Mucosa of descending colon (tissue), 3 donors: ENCODE measurements at regions not wholly inside any gene's neighbourhood (a gene's known extent, or its start where the extent isn't known, plus 50 kb on each side); places are given as distances from the start of the nearest gene placed in this dataset.

ENCODE experiments used
- ATAC-seq: fragments of 200-7000 bp; cut with Tn5 transposase; one replicate; pipeline ENCODE4 v1.9.1; 2020; ENCODE audit warnings: mild to moderate bottlenecking, moderate library complexity
- DNase-seq, 3 donors: peaks; one replicate each; pipeline ENCODE4 v3.0.0-alpha.2; 2020
- H3K36me3 ChIP-seq: fragments of 200-600 bp; one replicate; pipeline ENCODE4 v1.8.0; 2021; ENCODE audit warnings: low read depth, mild to moderate bottlenecking
- H3K4me1 ChIP-seq: fragments of 200-600 bp; one replicate; pipeline ENCODE4 v1.8.0; 2021; ENCODE audit warnings: low read depth, mild to moderate bottlenecking
- H3K4me3 ChIP-seq: fragments of 200-600 bp; one replicate; pipeline ENCODE4 v1.8.0; 2021; ENCODE audit warnings: mild to moderate bottlenecking
- H3K9me3 ChIP-seq: fragments of 200-600 bp; one replicate; pipeline ENCODE4 v1.8.0; 2021; ENCODE audit warnings: mild to moderate bottlenecking
- CTCF ChIP-seq: fragments of 200-600 bp; IDR thresholded peaks from one replicate; pipeline ENCODE4 v1.8.0; 2022; ENCODE audit warnings: antibody characterized with exemption, mild to moderate bottlenecking
- intact Hi-C, 2 donors: fragments of 100-400 bp; cut with DNase I in 1 of 2; cut with micrococcal nuclease in 1 of 2; formaldehyde crosslinking; loops; one replicate each; pipeline versions ENCODE4 v1.11.0 to v1.11.1; 2022; cut with DNase I, micrococcal nuclease
- donor health status: DM: no; HTN: no; CAD: no; lungs with moderate emphysema.
- donor health status: DM: no; HTN: no; CAD: no.
- donor health status: DM: no; HTN: yes; CAD: no.

GRCh38 chr15:53251523-53251922 is 461.4 kb upstream of the ONECUT1 start:
- intact Hi-C loops, result no loop called here

DNA sequence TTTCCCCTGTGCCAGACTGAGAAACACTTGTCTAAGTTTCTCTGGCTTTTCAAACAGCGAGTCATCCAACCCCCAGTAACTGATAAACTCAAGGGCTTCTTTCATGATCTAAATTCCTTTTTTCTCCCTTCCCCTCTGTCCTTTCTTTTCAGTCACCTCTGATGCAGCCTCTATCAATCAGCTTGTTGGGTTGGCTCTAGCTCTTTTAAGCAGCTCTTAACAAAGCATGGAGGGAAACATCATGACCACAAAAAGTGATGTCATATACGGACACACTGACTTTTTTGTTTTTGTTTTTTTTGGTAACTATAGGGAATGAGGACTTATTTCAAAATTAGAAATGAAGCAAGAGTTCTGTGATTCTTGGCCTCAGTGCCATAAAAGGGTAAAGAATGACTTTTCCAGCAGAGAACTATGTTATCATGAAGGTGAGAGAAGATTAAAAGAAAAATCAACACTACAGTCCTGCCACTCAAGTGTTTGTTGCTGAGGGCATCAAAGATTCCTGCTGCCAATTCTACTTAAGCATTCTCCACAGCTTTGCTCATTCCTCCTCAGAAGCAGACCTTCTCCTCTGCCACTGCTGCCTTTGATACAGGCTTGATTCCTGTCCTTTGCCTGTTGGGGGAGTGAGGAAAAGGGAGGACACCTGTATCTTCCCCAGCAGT is 457.0 kb upstream of the ONECUT1 start:
- DNase-seq (no peak), ATAC-seq (no peak)
- Histone ChIP-seq H3K9me3 (no peaks in the 10 kb centered on the region), H3K4me1 (no peaks in the 10 kb centered on the region), H3K36me3 (no peaks in the 10 kb centered on the region), H3K4me3 (no peak overlapping the region)
- no peak for TF ChIP-seq CTCF
- intact Hi-C loops, result no loop called here

More at GRCh38 chr15:53251523-53251922, 461.4 kb upstream of the ONECUT1 start:
- Histone ChIP-seq H3K9me3 (no peaks in the 10 kb centered on the region), H3K36me3 (no peaks in the 10 kb centered on the region), H3K4me3 (no peak overlapping the region), H3K4me1 (no peaks in the 10 kb centered on the region)
- ATAC-seq, result no peak
- DNase-seq, result no peak
- no peak for TF ChIP-seq CTCF

DNA sequence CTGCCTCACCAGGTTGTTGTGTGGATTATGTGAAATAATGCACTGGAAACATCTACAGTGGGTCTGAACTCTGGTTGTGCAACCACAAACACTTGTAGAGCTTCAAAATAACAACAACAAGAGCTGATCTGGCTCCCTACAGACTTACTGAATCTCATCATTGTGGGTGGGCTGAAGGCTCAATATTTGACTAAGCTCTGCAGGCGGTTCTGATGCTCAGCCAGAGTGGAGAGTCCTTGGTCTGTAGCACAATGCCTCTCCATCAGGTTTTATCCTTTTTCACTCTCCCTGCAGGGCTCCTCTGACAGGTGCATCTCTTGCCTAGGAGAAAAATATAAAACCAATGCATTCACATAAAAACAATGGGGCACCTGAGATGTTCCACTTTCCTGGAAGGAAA is 456.3 kb upstream of the ONECUT1 start:
- H3K4me1 ChIP-seq, result no peaks in the 10 kb centered on the region
- intact Hi-C loops, result no loop called here
- ATAC-seq (no peak), DNase-seq (no peak)
- TF ChIP-seq CTCF, result no peak
- no peaks in the 10 kb centered on the region for H3K36me3 ChIP-seq
- H3K4me3 ChIP-seq, result no peak overlapping the region
- H3K9me3 ChIP-seq, result no peaks in the 10 kb centered on the region

GRCh38 chr15:53233801-53234200 is 443.7 kb upstream of the ONECUT1 start:
- no peak overlapping the region for H3K4me3 ChIP-seq
- H3K36me3 ChIP-seq, result no peaks in the 10 kb centered on the region
- intact Hi-C loops, result no loop called here
- H3K9me3 ChIP-seq, result no peaks in the 10 kb centered on the region
- no peaks in the 10 kb centered on the region for H3K4me1 ChIP-seq
- no peak for TF ChIP-seq CTCF
- no peak for ATAC-seq
- no peak for DNase-seq

GRCh38 chr15:53230473-53230872 is 440.3 kb upstream of the ONECUT1 start:
- no peaks in the 10 kb centered on the region for H3K9me3 ChIP-seq
- no peaks in the 10 kb centered on the region for H3K36me3 ChIP-seq
- ATAC-seq (no peak), DNase-seq (no peak)
- no peak for TF ChIP-seq CTCF
- no peak overlapping the region for H3K4me3 ChIP-seq
- intact Hi-C loops, result no loop called here
- no peaks in the 10 kb centered on the region for H3K4me1 ChIP-seq

DNA sequence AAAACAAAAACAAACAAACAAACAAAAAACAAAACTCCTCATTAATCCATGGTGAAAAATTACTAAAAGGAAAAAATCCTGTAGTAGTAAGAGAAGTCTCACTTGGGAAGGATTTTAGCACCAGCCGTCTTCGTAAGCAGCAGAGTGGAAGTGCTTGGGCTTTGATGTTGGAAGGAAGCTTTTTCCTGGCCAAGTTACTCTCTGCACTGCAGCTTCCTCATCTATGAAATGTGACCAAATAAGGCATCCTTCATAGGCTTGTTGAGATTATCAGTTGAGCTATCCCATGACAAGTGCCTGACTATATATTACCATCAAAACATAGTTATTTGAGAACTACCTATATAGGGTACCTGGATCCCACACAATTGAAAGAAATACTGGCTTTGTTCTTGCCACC is 436.4 kb upstream of the ONECUT1 start:
- no peak for ATAC-seq
- H3K4me1 ChIP-seq, result no peaks in the 10 kb centered on the region
- intact Hi-C loops, result no loop called here

More for the DNA sequence above, 436.4 kb upstream of the ONECUT1 start:
- DNase-seq, result no peak
- no peak overlapping the region for H3K4me3 ChIP-seq
- no peak for TF ChIP-seq CTCF
- no peaks in the 10 kb centered on the region for H3K36me3 ChIP-seq
- H3K9me3 ChIP-seq, result no peaks in the 10 kb centered on the region
